GM21723 (cell line): ENCODE measurements at regions not wholly inside any gene's neighbourhood (a gene's known extent, or its start where the extent isn't known, plus 50 kb on each side); places are given as distances from the start of the nearest gene placed in this dataset.

ENCODE experiments used
- ATAC-seq: cut with Tn5 transposase; IDR thresholded peaks from one replicate; pipeline ENCODE4 v1.9.1; 2021; ENCODE audit warnings: mild to moderate bottlenecking, moderate library complexity; ENCODE audit not compliant: unreplicated experiment

- no peak for ATAC-seq
Observed at GRCh38 chr4:34619531-34620162, 1624.7 kb downstream of the ARAP2 start.

DNA sequence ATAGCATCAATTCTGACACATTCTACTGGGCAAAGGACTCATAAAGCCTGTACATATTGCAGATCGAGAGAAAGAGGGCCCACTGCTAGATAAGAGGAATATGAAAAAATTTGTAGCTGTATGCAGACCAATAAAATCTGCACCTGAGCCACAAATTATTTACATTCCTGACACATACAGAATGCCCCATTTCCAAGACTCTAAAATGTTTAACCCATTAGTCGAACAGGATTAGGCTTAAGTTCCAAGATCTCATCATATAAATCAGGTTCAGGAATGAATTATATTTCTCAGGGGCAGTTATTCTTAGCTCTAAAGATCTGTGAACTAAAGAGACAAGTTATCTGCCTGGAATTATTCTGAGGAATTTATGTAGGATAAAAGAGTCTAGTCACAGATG is 1615.8 kb downstream of the ARAP2 start:
- ATAC-seq: no peak

- no peak for ATAC-seq
Observed at GRCh38 chr4:34629451-34629850, 1614.9 kb downstream of the ARAP2 start.

DNA sequence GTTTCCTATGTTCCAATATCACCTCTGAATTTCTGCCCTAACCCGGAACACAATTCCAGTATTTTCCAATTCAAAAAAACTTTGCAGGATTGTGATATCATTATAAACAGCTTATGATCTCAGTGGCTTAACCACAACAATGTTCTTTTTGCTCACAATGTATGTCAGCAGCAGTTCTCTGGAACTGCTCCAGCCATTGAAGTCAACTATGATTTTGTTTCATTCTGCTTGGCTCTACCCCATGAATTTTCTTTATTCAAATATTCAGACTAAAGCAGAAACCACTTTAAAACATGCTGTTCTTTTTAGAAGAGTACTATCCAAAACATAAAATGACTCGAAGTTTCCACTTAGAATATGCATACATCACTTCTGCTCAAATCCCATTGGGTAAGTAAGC is 1611.1 kb downstream of the ARAP2 start:
- no peak for ATAC-seq

GRCh38 chr4:34636623-34637022 is 1607.7 kb downstream of the ARAP2 start:
- ATAC-seq: no peak

- ATAC-seq: no peak
Observed at GRCh38 chr4:34643476-34643875, 1600.8 kb downstream of the ARAP2 start.

GRCh38 chr4:34644579-34645115 is 1599.7 kb downstream of the ARAP2 start:
- ATAC-seq: no peak

- no peak for ATAC-seq
Observed at GRCh38 chr4:34649716-34650115, 1594.6 kb downstream of the ARAP2 start.

GRCh38 chr4:34664051-34664450 is 1580.3 kb downstream of the ARAP2 start:
- ATAC-seq: no peak

- no peak for ATAC-seq
Observed at GRCh38 chr4:34676400-34676799, 1567.9 kb downstream of the ARAP2 start.

DNA sequence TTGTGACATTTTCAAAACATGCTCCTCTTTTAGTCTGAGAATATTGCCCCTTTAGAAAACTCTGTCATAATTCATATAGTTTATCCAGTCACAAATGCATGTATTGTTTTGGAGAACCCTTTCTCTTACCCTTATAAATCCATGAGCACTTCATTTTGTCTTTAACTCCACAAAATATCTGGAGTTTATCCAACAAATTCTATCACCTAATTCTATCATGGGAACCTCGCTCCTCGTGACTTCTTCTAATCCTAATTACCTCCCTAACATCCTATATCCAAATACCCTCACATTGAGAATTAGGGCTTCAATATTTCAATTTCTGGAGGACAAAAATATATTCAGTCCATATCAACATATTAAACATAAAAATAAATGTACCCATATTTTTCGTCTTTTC is 1565.9 kb downstream of the ARAP2 start:
- ATAC-seq: no peak

GRCh38 chr4:34679228-34679627 is 1565.1 kb downstream of the ARAP2 start:
- ATAC-seq: no peak

GRCh38 chr4:34709564-34709963 is 1534.8 kb downstream of the ARAP2 start:
- no peak for ATAC-seq

- ATAC-seq: no peak
Observed at GRCh38 chr4:34718576-34719245, 1525.6 kb downstream of the ARAP2 start.

GRCh38 chr4:34720571-34720970 is 1523.7 kb downstream of the ARAP2 start:
- no peak for ATAC-seq

DNA sequence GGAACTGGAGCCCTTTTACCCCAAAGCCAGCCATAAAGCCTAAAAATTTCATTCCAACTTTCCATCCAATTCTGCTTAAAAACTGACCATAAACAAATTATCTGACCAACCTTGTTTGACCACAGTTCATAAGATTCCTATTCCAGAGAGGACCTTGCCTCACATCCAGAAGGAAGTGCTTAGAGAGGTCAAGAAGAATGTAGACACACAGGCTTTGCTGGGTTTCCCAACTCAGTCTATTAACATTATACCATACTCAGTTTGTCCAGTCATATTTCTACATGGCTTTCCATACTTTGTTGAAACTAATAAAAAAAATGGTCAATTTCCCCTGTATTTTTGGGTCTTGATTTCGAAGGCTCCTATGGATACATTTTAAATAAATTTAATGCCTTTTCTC is 1522.5 kb downstream of the ARAP2 start:
- no peak for ATAC-seq

GRCh38 chr4:34723605-34724004 is 1520.7 kb downstream of the ARAP2 start:
- no peak for ATAC-seq

DNA sequence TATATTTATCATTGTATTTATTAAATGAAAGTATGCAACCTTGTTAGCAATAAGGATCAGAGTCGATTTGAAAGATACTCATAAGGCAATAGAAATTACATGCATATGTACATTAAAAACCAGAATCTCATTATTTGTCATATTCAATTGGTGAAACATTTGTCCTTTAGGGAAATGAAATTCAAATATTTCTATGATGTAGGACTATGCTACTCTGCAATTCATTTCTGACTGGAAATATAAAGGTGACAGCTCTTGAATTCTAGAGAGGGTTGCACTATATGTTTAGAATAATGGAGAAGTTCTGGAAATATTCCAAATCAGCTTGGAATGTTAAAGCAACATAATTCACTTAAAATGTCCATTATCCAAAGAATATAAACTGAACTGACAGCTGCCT is 1519.8 kb downstream of the ARAP2 start:
- no peak for ATAC-seq

DNA sequence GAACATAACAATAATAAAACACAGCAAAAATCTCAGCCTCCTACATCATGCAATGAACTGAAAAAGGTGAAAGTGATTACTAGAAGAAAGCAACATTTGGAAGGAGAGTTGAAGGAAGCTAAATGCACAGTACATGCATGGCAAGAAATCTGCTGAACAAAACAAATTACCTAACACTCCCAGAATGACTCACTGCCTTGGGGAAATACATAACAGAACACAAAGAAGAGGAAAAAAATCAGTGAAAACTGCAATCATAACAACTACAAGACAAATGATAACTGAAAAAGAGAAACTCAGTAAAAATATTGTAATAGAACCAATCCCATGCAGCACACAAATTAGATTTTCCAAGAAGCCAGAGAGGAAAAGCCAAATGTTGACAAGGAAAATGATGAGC is 1513.2 kb downstream of the ARAP2 start:
- ATAC-seq: no peak

GRCh38 chr4:34732176-34732950 is 1512.0 kb downstream of the ARAP2 start:
- ATAC-seq: no peak

- no peak for ATAC-seq
Observed at GRCh38 chr4:34733185-34733941, 1511.0 kb downstream of the ARAP2 start.
